ENCODE measurements at regions not wholly inside any gene's neighbourhood (a gene's known extent, or its start where the extent isn't known, plus 50 kb on each side); places are given as distances from the start of the nearest gene placed in this dataset.

- SMC1A ChIA-PET (ENCODE audit: uncharacterized antibody, unreplicated experiment), result no interaction called here
These were observed 960.7 kb upstream of the CELF2 start for GRCh38 chr10:10056961-10057360.

GRCh38 chr10:10067644-10068043, 950.0 kb upstream of the CELF2 start:
- Histone ChIP-seq H3K27ac (ENCODE audit: control insufficient read depth, insufficient read depth) (no peak overlapping the region), H2AFZ (ENCODE audit: control insufficient read depth, low read depth, low read length) (no peak overlapping the region), H3K4me2 (ENCODE audit: control insufficient read depth, insufficient read depth) (no peak overlapping the region), H4K20me1 (ENCODE audit: control insufficient read depth, insufficient read depth) (no peaks in the 10 kb centered on the region), H3K9ac (ENCODE audit: control insufficient read depth, insufficient read depth, low read length) (no peak overlapping the region), H3K27me3 (replicated peaks in 1 of 2; ENCODE audit: control insufficient read depth in 2 of 2, insufficient read depth in 2 of 2, low read length in 1 of 2) (no peaks in the 10 kb centered on the region), H3K36me3 (ENCODE audit: control insufficient read depth in 2 of 2, insufficient read depth in 2 of 2, low read length in 1 of 2) (no peaks in the 10 kb centered on the region), H3K9me3 (replicated peaks; ENCODE audit: control insufficient read depth, insufficient read depth, low read length) (no peaks in the 10 kb centered on the region), H3K79me2 (ENCODE audit: control insufficient read depth, insufficient read depth, low read length) (no peaks in the 10 kb centered on the region), H3K4me3 (no peak overlapping the region), H3K4me1 (ENCODE audit: control insufficient read depth, insufficient read depth, low read length) (no peaks in the 10 kb centered on the region)
- intact Hi-C loops (cut with micrococcal nuclease; ENCODE audit: unreplicated experiment) (no loop called here), in situ Hi-C loops (cut with MboI) (no loop called here)
- ChIA-PET POLR2A (no interaction called here), SMC1A (ENCODE audit: uncharacterized antibody, unreplicated experiment) (no interaction called here), RAD21 (ENCODE audit: unreplicated experiment) (no interaction called here), CTCF (no interaction called here)
- no peak for FAIRE-seq
- DNase-seq (ENCODE audit: low read depth, low spot score), result no peak
- BruUV-seq (replicated peaks), result no TSS peak
- ATAC-seq, result no peak
- no peak for TF ChIP-seq FOS (IDR thresholded peaks at IDR 0.05; ENCODE audit: borderline replicate concordance, extremely low read depth, insufficient read length)
- TF ChIP-seq RELA (IDR thresholded peaks at IDR 0.05; ENCODE audit: borderline replicate concordance, partially characterized antibody), result no peak
- TF ChIP-seq CTCF (IDR thresholded peaks at IDR 0.05 in 2 of 3, conservative IDR thresholded peaks at IDR 0.05 in 1 of 3; ENCODE audit: control insufficient read depth in 2 of 3, extremely low read depth in 1 of 3, insufficient read depth in 1 of 3, low read depth in 3 of 3, low read length in 3 of 3), result no peak
- no peak for TF ChIP-seq RFX5 (IDR thresholded peaks at IDR 0.05; ENCODE audit: low read depth, low read length)
- no peak for TF ChIP-seq CEBPB (IDR thresholded peaks at IDR 0.05; ENCODE audit: borderline replicate concordance in 1 of 2, low read depth in 2 of 2, low read length in 2 of 2)
- TF ChIP-seq ZNF622 (IDR thresholded peaks at IDR 0.05), result no peak
- TF ChIP-seq IRF3 (IDR thresholded peaks at IDR 0.05), result no peak

More at GRCh38 chr10:10056961-10057360, 960.7 kb upstream of the CELF2 start:
- CTCF ChIA-PET, result interaction anchor here (0.8 kb wide), 1 partner anchor 706 kb away, joined by 3 read pairs; no protein-coding TSS in a partner anchor
- no peaks in the 10 kb centered on the region for H3K79me2 ChIP-seq (ENCODE audit: control insufficient read depth, insufficient read depth, low read length)
- no peak overlapping the region for H2AFZ ChIP-seq (ENCODE audit: control insufficient read depth, low read depth, low read length)
- no peak overlapping the region for H3K27ac ChIP-seq (ENCODE audit: control insufficient read depth, insufficient read depth)
- H3K4me3 ChIP-seq, result no peak overlapping the region
- no peak for DNase-seq (ENCODE audit: low read depth, low spot score)
- no peaks in the 10 kb centered on the region for H3K27me3 ChIP-seq (replicated peaks in 1 of 2; ENCODE audit: control insufficient read depth in 2 of 2, insufficient read depth in 2 of 2, low read length in 1 of 2)
- intact Hi-C loops (cut with micrococcal nuclease; ENCODE audit: unreplicated experiment) (no loop called here), in situ Hi-C loops (cut with MboI) (no loop called here)
- RAD21 ChIA-PET (ENCODE audit: unreplicated experiment), result no interaction called here
- ATAC-seq, result no peak
- POLR2A ChIA-PET, result interaction anchor here (0.6 kb wide), 1 partner anchor 1411 kb away, joined by 3 read pairs; no protein-coding TSS in a partner anchor
- H3K9ac ChIP-seq (ENCODE audit: control insufficient read depth, insufficient read depth, low read length), result no peak overlapping the region
- WGBS (ENCODE audit: insufficient coverage, insufficient replicate concordance, low lambda C conversion rate, missing lambda C conversion rate), result 11% methylated on average over 5 of the region's 5 CpGs
- BruUV-seq (replicated peaks), result no TSS peak
- no peaks in the 10 kb centered on the region for H3K9me3 ChIP-seq (replicated peaks; ENCODE audit: control insufficient read depth, insufficient read depth, low read length)
- no peak for FAIRE-seq
- H3K36me3 ChIP-seq (ENCODE audit: control insufficient read depth in 2 of 2, insufficient read depth in 2 of 2, low read length in 1 of 2), result no peaks in the 10 kb centered on the region
- TF ChIP-seq EED (IDR thresholded peaks at IDR 0.05; ENCODE audit: low read depth) (no peak), BRCA1 (IDR thresholded peaks at IDR 0.05; ENCODE audit: low read depth, low read length) (no peak), HSF1 (IDR thresholded peaks at IDR 0.05; ENCODE audit: low read depth, low read length) (no peak)
- H4K20me1 ChIP-seq (ENCODE audit: control insufficient read depth, insufficient read depth), result no peaks in the 10 kb centered on the region
- H3K4me2 ChIP-seq (ENCODE audit: control insufficient read depth, insufficient read depth), result no peak overlapping the region
- H3K4me1 ChIP-seq (ENCODE audit: control insufficient read depth, insufficient read depth, low read length), result no peaks in the 10 kb centered on the region
